Naive thymus-derived CD8-positive, alpha-beta T cell (primary cell): ENCODE measurements at regions not wholly inside any gene's neighbourhood (a gene's known extent, or its start where the extent isn't known, plus 50 kb on each side); places are given as distances from the start of the nearest gene placed in this dataset.

Experiments used
- ATAC-seq, 2 donors: fragments of 150-1000 bp; cut with Tn5 transposase in 1 of 2; sonication (Bioruptor Pico), chemical (Tn5 transposase) in 1 of 2; 1 replicate in 1 of 2; 2 replicates in 1 of 2; pipeline ENCODE4 v1.10.0; 2021; ENCODE audit warnings: mild to moderate bottlenecking in 2 of 2, moderate library complexity in 2 of 2
- POLR2A ChIA-PET: fragments of 350-600 bp; sonication (Branson Sonifier 250); formaldehyde crosslinking; loops from one replicate; lab custom pipeline; 2021; ENCODE audit warnings: antibody characterized with exemption; lab: Charles Lee
- DNase-seq, 10 donors: peaks; one replicate each; pipeline versions ENCODE4 v3.0.0 to v3.0.0-alpha.2; 2020 to 2022
- H3K27ac Mint-ChIP-seq, 10 donors: one replicate each; pipeline ENCODE4 v1.8.0; 2020 to 2022; ENCODE audit warnings: mild to moderate bottlenecking in 10 of 10, mixed read lengths in 10 of 10, moderate library complexity in 4 of 10, inconsistent platforms in 1 of 10
- H3K27me3 Mint-ChIP-seq, 5 donors: one replicate each; pipeline ENCODE4 v1.8.0; 2021 to 2022; ENCODE audit warnings: mixed read lengths in 5 of 5
- H3K36me3 Mint-ChIP-seq, 3 donors: one replicate each; pipeline ENCODE4 v1.8.0; 2020 to 2022; ENCODE audit warnings: mixed read lengths in 3 of 3, mild to moderate bottlenecking in 2 of 3, inconsistent platforms in 1 of 3
- H3K4me1 Mint-ChIP-seq, 4 donors: one replicate each; pipeline ENCODE4 v1.8.0; 2021 to 2022; ENCODE audit warnings: mixed read lengths in 4 of 4
- H3K4me3 Mint-ChIP-seq, 10 donors: one replicate each; pipeline ENCODE4 v1.8.0; 2020 to 2022; ENCODE audit warnings: mild to moderate bottlenecking in 10 of 10, mixed read lengths in 10 of 10, moderate library complexity in 6 of 10, inconsistent platforms in 1 of 10
- H3K9me3 Mint-ChIP-seq, 9 donors: one replicate each; pipeline ENCODE4 v1.8.0; 2020 to 2022; ENCODE audit warnings: mixed read lengths in 9 of 9, mild to moderate bottlenecking in 3 of 9, inconsistent platforms in 1 of 9, moderate library complexity in 1 of 9

GRCh38 chrY:16981776-16982175 is 898.2 kb downstream of the CDY2B start:
- ATAC-seq (no peak), DNase-seq (no peak)
- H3K27ac Mint-ChIP-seq: no peak overlapping the region
- POLR2A ChIA-PET: no interaction called here
- H3K9me3 Mint-ChIP-seq: peaks cover 0 to 10% (median 0%) of the 10 kb centered on the region in 9 donors
- no peaks in the 10 kb centered on the region for H3K36me3 Mint-ChIP-seq
- H3K27me3 Mint-ChIP-seq: no peaks in the 10 kb centered on the region
- no peaks in the 10 kb centered on the region for H3K4me1 Mint-ChIP-seq
- H3K4me3 Mint-ChIP-seq: no peak overlapping the region

GRCh38 chrY:16959071-16959470 is 920.9 kb downstream of the CDY2B start:
- H3K9me3 Mint-ChIP-seq: peaks cover 0 to 26% (median 0%) of the 10 kb centered on the region in 9 donors
- H3K27ac Mint-ChIP-seq: no peak overlapping the region
- no peaks in the 10 kb centered on the region for H3K27me3 Mint-ChIP-seq
- ATAC-seq (no peak), DNase-seq (no peak)
- no peak overlapping the region for H3K4me3 Mint-ChIP-seq
- no peaks in the 10 kb centered on the region for H3K4me1 Mint-ChIP-seq
- POLR2A ChIA-PET: no interaction called here
- no peaks in the 10 kb centered on the region for H3K36me3 Mint-ChIP-seq

GRCh38 chrY:16947221-16947620 is 932.8 kb downstream of the CDY2B start:
- POLR2A ChIA-PET: no interaction called here
- Mint-ChIP-seq H3K27ac (no peak overlapping the region), H3K36me3 (no peaks in the 10 kb centered on the region), H3K4me1 (no peaks in the 10 kb centered on the region), H3K27me3 (no peaks in the 10 kb centered on the region), H3K9me3 (peaks cover 0 to 11% (median 0%) of the 10 kb centered on the region in 9 donors), H3K4me3 (no peak overlapping the region)
- no peak for DNase-seq
- ATAC-seq: no peak
